ENCODE measurements at regions not wholly inside any gene's neighbourhood (a gene's known extent, or its start where the extent isn't known, plus 50 kb on each side); places are given as distances from the start of the nearest gene placed in this dataset.
"Not testable (repeated sequence)": the region's sequence is repeated elsewhere in the genome, so short reads cannot be mapped to it uniquely, and the experiment has no call there.

- not testable (repeated sequence) for TF ChIP-seq CTCF (IDR thresholded peaks at IDR 0.05; ENCODE audit: insufficient read depth, low read depth, low read length); EZH2 (IDR thresholded peaks at IDR 0.05; ENCODE audit: insufficient read depth, low read length)
Measured at GRCh38 chr16:16499875-16500274, 120.9 kb downstream of the NPIPA7 start.

All from astrocyte (in vitro differentiated cells and primary cell).